ENCODE measurements at regions not wholly inside any gene's neighbourhood (a gene's known extent, or its start where the extent isn't known, plus 50 kb on each side); places are given as distances from the start of the nearest gene placed in this dataset.

DNA sequence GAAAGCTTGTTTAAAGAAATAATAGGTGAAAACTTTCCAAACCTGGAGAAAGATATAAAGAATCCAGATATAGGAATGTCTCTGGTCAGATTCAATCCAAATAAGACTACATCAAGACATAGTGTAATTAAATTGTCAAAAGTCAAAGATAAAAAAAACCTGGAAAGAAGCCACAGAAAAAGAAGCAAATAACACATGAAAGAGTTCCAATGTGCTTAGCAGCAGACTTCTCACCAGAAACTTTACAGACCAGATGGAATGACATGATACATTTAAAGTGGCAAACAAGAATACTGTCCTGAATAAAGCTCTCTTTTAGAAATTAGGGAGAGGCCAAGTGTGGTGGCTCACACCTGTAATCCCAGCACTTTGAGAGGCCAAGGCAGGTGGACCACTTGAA lies 1039.9 kb downstream of the KCNT2 start:
- no peak for DNase-seq (ENCODE audit: low read depth in 2 of 2)

DNA sequence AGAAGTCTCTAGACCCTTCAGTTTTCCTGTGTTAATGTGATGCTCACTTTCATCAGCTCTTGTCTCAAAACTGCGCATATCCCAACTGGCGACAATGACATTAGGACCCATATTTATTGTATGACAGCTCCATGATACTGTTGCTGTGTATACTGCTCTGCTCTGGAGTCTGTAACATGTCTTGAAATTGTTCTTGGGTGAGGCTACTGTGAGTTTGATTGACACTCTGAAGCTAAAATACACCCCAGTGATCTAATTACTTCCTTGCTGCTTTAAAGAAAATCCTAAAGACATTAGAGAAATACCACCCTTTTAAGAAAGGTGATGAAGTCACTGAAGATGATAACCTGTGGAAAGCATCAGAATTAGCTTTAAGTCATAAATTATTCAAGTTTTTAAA lies 1046.2 kb downstream of the KCNT2 start:
- no peak for DNase-seq (ENCODE audit: low read depth in 2 of 2)

DNA sequence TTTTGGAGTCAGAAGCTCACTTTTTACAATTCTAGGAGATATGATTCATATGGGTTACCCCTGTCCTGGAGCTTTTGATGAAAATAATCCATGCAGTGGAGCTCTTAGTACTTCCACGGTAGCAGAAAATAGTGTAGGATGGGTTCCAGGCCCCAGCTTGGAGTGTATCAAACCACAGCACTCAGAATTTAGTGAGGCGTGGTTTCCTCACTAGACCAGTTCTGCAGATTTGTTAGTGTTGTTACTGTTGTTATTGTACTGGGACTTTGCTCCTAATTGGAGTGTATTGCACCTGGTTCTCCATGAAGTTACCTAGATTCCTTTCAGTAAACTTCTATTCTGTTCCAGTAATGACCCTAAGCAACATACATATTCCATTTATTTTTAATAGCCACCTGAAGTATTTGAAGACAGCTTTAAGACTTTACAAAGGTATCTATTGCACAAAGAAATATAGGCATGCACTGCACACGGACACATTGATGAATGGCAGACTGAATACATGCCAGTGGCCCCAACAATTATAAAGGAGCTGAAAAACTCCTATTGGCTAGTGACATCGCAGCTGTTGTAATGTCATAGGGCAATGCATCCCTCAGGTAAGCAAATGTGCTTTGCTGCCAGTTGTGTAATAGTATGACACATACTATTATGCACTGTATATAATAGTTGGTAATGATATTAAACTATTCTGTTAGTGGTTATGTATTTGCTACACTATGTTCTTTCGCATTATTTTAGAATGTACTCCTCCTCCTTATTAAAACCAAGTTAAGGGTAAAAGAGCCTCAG lies 1058.0 kb downstream of the KCNT2 start:
- DNase-seq (ENCODE audit: low read depth in 2 of 2) = no peak

DNA sequence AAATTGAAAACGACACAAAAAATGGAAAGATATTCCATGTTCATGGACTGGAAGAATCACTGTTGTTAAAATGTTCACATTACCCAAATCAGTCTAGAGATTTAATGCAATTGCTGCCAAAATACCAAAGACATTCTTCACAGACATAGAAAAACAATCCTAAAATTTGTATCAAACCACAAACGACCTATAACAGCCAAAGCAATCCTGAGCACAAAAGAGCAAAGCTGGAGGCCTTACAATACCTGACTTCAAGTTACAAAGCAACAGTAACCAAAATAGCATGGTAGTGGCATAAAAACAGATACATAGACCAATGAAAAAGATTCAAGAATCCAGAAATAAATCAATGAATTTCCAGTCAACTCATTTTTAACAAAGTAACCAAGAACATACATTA lies 1077.3 kb downstream of the KCNT2 start:
- no peak for DNase-seq (ENCODE audit: low read depth in 2 of 2)

DNA sequence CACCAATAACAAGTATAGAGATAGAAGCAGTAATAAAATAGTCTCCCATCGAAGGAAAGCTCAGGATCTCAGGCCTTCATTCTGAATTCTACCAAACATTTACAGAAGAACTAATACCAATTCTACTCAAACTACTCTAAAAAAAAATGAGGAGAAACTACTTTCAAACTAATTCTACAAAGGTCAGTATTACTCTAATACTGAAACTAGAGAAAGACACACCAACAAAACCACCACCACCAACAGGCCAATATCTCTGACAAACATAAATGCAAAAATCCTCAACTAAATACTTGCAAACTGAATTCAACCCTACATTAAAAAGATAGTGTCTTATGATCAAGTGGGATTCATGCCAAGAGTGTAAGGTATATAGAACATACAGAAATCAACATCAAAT lies 1078.4 kb downstream of the KCNT2 start:
- no peak for DNase-seq (ENCODE audit: low read depth in 2 of 2)

DNA sequence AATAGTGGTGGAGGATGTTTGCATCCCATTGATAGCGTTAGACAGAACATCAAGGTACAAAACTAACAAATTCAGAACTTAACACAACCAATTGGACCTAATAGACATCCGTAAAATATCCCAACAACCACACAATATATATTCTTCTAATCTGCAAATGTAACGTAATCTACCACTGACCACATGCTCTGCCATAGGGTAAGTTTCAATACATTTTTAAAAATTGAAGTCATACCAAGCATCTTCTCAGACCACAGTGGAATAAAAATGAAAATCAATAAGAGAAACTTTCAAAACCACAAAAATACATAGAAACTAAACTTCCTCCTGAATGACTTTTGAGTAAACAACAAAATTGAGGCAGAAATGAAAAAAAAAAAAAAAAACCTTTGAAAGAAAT lies 1087.5 kb downstream of the KCNT2 start:
- DNase-seq (ENCODE audit: low read depth in 2 of 2) = no peak

DNA sequence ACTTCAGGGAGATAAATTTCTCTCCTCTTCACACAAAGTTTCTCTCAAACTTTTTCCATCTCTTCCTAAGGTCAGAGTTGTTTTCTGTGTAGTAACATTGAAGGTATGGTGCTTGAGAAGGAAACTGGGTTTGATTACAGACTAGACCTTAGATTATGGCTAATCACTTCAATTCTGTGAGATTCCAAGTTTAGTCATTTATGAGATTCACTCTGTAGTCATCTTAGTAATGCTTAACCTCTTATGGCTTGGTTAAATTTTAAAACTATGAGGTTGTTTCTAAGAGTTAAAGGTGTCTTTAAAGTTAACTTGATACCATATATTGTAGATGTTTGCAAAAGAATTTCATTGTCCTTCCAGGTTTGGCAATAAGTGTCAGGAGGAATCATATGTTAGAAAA lies 1092.2 kb downstream of the KCNT2 start:
- no peak for DNase-seq (ENCODE audit: low read depth in 2 of 2)

DNA sequence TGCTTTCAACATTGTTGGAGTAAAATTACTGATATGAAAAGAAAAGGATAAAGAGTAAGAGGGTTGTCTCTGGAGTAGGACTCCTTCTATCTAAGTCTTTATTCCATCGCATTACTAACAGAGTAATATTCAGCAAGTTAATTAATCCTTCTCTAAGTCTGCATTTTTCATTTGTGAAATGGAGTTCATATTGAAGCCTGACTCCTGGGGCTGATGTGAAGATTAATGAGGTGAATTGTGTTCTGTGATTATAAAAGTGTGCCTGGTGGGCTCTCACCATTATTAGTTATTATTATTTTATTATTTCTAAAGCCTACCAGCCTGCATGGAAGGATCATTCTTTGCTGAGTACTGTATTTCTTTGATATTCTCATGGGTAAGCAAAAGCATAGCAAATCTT lies 1096.7 kb downstream of the KCNT2 start:
- no peak for DNase-seq (ENCODE audit: low read depth in 2 of 2)

DNA sequence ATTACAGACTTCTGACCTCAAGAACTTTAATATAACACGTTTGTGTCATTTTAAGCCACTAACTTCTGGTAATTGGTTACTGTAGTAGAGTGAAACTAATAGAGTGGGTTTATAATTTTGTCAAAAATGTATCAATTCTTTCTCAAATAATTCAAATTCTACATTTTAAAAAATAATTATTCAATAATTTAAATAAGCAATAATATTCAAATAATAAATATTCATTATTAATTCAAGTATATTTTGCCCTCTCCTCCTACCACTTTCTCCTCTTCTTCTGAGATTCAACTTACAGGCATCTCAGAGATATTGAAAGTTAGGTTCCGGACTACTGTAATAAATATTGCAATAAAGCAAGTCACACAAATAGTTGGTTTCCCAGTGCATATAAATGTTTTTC lies 1107.1 kb downstream of the KCNT2 start:
- no peak for DNase-seq (ENCODE audit: low read depth in 2 of 2)

DNA sequence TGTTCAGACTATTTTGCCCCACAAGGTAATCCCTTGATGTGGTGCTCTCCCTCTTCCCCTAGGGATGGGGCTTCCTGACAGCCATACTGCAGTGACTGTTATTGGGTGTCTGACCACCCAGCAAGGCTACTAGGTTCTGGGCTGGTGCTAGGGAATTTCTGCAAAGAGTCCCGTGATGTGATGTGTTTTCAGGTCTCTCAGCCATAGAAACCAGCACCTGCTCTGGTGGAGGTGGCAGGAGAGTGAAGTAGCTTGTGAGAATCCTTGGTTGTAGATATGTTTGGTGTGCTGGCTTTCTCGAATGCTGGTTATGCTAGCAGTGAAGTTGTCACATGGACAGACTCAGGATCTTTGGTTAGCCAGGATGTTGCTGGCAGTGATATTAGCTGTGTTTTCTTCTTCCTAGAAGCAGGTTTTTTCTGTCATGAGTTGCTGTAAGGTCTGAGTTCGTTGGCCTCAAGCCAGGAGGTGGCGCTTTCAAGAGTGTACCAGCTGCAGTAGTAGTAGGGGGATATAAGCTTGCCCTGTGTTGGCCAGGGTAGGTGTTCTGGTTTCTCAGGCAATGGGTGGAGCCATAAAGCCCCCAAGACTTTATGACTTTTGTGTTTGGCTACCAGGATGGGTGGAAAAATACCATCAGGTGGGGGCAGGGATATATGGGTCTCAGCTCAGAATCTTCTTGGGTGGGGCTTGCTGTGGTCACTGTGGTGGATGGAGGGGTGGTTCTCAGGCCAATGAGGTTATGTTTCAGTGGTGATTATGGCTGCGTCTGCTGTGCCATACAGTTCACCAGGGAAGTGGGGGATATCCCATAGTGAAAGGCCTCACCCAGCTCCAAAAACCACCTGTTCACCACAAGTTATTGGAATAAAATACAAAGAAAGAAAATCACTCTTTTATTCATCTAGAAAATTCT lies 1112.3 kb downstream of the KCNT2 start:
- DNase-seq (ENCODE audit: low read depth in 2 of 2) = no peak

DNA sequence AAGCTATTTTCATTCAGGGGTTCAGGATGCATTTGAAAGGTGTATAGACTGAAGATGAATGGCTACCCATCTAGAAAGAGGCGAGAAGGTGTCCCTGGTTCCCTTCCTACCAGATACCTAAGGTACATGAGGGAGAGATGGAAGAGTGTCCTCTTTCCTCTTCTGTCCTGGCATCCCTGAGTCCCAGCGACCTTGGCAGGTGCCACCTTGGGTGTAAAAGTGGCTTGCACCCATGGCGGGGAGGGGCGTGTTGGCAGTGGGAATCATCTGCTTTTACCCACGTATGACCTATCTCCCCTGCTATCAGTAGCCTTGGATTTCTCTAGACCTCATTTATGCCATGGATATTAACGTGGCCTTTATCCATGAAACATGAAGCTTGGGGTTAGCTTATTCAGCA lies 1126.1 kb downstream of the KCNT2 start:
- no peak for DNase-seq (ENCODE audit: low read depth in 2 of 2)

DNA sequence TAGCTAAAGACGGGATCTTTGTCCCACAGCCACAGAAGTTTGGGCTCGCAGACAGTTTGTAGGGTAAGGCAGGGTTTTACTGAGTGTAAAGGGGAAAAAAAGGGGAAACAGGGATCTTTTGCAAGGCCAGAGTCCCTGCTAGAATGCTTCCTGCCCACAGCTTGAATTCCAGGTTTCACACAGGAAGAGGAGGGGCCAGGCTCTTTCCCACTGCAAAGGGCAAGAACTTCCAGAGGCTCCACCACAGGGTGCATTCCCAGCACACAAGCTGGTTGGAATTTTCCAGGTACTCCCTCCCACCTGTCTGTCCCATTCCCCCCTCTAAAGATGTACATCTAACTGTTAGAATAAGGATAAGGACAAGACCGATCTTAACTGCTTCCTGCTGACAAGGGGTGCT lies 1126.9 kb downstream of the KCNT2 start:
- no peak for DNase-seq (ENCODE audit: low read depth in 2 of 2)

DNA sequence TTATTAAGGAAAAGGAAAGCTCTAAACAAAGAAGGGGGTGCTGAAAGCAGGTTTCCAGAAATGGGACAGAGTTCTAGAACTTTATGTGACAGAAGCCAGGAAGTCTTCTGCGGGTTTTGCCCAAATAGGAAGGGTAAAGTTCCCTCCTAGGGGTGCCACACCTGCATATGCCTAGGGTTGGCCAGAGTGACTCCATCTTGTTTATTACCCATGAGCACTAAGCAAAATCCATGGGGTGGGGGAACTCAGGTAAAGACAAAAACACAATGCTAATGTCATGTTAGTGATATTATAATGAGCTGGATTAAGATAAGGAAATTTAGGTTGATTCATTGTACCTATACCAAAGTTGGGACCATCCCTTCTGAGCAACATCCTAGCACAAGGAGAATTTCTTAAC lies 1132.7 kb downstream of the KCNT2 start:
- no peak for DNase-seq (ENCODE audit: low read depth in 2 of 2)

DNA sequence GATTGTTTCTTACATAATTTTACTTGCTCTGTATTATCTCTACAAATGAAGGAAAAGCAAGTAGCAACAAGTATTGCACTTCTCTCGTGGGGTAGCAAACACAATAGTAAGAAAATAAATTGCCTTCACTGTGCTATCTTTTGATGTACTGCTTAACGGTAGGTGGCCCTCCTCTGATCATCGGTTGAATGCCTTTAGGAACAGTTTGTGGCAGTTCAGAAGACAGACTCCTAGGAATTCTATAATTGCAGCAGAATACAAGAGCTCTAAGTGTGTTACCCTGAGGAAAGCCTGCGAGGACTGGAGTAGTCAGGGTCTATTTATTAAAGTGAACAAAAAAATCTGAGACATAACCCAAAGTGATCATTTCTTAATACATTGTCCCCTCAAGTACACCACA lies 1135.9 kb downstream of the KCNT2 start:
- no peak for DNase-seq (ENCODE audit: low read depth in 2 of 2)

DNA sequence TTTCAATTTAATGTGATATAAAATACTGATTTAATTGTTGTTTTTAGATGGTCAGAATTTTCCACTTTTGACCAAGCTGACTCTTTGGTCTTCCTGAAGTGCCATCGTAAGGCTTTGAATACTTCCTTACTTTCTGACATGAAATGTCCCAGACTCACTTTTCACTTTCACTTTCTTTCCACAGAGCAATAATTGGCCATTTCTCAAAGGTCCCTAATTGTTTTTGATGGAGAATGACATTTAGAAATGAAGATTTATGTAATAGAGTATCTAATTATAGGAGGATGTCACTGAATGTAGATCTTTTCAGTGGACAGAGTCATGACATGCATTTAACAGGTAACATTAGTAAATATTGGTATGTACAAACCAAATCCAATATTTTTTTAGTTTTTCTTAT lies 1141.6 kb downstream of the KCNT2 start:
- DNase-seq (ENCODE audit: low read depth in 2 of 2) = no peak

DNA sequence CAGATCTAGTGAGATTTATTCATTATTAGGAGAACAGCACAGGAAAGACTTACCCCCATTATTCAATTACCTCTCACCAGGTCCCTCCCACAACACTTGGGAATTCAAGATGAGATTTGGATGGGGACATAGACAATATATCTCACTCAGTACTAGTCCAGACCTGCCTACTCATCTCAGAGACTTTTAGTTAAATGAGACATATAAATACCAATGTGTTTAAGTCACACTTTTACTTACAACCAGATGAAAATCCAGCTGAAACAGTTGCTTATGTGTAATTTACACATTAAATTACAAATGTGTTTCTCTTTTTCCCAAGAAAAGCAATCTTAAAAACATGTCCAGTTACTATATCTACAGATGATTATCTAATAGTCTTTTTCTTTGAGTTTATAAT lies 1145.6 kb downstream of the KCNT2 start:
- no peak for DNase-seq (ENCODE audit: low read depth in 2 of 2)

DNA sequence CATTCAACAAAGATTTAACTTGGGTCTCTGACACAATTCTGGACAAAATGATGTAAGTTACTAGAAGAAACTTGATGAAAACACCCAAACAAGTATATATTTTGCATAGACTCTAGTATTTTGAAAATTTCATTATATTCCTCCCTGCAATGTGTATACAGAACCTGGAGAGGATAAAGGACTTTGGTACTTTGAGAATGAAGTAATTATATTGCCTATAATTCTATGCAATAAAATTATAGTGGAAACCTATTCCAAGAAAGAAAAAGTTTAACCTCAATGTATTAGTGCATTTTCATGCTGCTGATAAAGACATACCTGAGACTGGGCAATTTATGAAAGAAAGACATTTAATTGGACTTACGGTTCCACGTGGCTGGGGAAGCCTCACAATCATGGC lies 1146.1 kb downstream of the KCNT2 start:
- no peak for DNase-seq (ENCODE audit: low read depth in 2 of 2)

DNA sequence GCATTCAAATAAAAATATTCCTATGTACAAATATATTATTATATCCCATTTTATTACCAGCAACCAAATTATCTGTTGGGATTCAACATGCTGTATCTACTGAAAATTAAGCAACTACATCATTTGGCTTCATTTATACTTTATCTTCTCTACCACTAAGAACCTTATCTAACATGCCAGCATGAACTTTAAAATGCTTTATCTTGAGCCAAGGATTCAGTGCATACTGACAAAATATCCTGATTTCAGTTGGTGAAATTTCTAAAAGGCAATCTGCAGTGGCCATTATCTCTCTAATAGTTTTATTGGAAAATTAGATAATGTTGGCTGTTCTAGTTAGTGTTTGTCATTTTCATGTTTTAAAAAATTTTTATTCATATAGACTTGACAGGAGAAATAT lies 1149.9 kb downstream of the KCNT2 start:
- no peak for DNase-seq (ENCODE audit: low read depth in 2 of 2)

DNA sequence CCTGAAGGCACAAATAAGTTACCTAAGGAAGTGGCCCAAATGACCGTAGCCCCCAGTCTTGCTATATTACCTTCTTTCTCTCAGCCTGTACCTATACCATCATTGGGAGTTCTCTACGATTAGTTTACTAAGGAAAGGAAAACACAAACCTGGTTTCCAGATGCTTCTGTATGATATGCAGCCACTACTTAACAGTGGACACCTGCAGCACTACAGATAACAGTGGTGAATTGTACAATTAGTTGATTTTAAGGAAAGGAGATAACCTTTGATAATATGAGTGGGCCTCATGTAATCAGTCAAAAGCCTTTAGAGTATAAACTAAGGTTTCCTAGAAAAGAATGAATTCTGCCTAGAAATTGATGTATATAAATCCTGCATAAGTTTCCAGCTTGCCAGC lies 1157.4 kb downstream of the KCNT2 start:
- DNase-seq (ENCODE audit: low read depth in 2 of 2) = no peak

DNA sequence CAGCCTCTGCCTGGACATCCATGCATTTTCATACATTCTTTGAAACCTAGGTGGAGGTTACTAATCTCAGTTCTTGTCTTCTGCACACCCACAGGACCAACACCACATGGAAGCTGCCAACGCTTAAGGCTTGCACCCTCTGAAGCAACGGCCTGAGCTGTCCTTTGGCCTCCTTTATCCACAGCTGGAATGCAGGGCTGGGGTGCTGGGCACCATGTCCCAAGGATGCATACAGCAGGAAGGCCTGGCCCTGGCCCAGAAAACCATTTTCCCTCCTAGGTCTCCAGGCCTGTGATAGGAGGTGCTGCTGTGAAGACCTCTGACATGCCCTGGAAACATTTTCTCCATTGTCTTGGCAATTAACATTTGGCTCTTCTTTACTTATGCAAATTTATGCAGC lies 1168.6 kb downstream of the KCNT2 start:
- DNase-seq (ENCODE audit: low read depth in 2 of 2) = no peak

DNA sequence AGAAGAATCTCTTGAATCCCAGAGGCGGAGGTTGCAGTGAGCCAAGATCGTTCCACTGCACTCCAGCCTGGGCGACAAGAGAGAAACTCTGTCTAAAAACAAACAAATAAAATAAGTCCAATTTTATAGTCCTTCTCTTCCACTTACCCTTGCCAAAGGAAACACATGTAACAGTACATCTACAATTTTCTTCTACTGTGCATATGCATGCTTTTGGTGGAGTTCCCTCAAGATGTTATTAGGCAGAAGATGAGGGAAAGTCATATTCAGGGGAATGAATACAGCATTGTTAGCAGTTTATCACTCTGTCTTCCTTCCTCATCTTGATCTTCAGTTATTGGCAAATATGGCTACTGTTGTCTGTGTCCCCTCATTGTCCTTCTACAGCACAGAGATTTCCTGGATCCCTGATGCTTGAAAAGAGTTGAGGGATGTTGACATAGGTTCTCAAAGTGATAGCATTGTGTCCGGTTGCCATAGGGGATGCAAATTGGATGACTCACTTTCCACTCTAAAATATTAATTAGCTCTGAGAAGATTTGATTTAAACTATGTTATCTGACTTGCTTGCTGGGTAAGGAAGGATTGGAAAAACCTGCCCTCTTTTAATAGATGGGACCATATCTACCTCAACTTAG lies 1173.6 kb downstream of the KCNT2 start:
- DNase-seq (ENCODE audit: low read depth in 2 of 2) = no peak

DNA sequence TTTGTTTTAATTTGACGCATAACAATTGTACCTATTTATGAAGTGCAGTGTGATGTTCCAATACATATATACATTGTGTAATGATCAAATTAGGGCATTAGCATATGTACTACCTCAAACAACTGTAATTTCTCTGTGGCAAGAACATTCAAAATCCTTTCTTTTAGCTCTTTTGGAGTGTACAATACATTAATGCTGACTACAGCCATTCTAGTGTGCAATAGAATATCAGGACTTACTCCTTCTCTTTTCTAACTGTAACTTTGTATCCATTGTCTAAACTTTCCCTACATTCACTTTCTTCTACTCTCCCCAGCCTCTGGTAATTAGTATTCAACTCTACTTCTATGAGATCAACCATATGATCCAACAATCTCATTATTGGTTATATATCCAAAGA lies 1177.4 kb downstream of the KCNT2 start:
- DNase-seq (ENCODE audit: low read depth in 2 of 2) = no peak

DNA sequence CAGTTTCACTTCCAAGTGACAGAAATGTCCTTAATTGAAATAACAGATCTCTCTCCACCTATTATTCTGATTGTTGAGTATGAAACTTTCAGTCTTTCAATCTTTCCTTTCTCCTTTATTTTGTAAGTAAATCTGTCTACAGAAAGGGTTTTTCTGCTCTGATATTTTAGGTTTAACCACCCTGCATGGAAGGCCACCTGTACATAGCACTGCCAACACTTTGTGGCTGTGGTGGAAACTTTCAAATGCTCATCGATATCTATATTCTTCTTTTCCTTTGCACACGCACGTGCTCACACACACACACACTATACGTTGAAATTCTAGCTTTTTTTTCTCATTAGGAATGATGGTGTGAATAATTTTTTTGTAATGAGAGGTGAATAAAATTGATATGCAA lies 1179.3 kb downstream of the KCNT2 start:
- no peak for DNase-seq (ENCODE audit: low read depth in 2 of 2)
